Stomach (tissue), 8 donors: ENCODE measurements at regions not wholly inside any gene's neighbourhood (a gene's known extent, or its start where the extent isn't known, plus 50 kb on each side); places are given as distances from the start of the nearest gene placed in this dataset.

Source experiments
- DNase-seq, 2 donors: peaks; one replicate each; pipeline versions ENCODE4 v3.0.0 to v3.0.0-alpha.2; 2013 to 2019
- H3K27ac ChIP-seq, 5 donors: fragments of 200-600 bp in 4 of 5; sonication (generic) in 4 of 5; one replicate each; pipeline ENCODE4 v1.5.1; 2013 to 2019; ENCODE audit warnings: mild to moderate bottlenecking in 1 of 5, moderate library complexity in 1 of 5
- H3K27me3 ChIP-seq, 3 donors: fragments of 200-600 bp; sonication (generic); one replicate each; pipeline ENCODE4 v1.5.1; 2017 to 2019; ENCODE audit warnings: mixed run types in 1 of 3
- H3K36me3 ChIP-seq, 4 donors: fragments of 200-600 bp; sonication (generic); 1 replicate in 3 of 4; 2 replicates in 1 of 4; pipeline ENCODE4 v1.5.1; 2016 to 2019
- H3K4me1 ChIP-seq, 4 donors: fragments of 200-600 bp; sonication (generic); one replicate each; pipeline ENCODE4 v1.5.1; 2016 to 2019
- H3K4me3 ChIP-seq, 4 donors: fragments of 200-600 bp; sonication (generic) in 3 of 4; one replicate each; pipeline ENCODE4 v1.5.1; 2016 to 2019; ENCODE audit warnings: mild to moderate bottlenecking in 1 of 4
- H3K9me3 ChIP-seq, 4 donors: fragments of 200-600 bp; sonication (generic); one replicate each; pipeline ENCODE4 v1.5.1; 2016 to 2019
- EP300 ChIP-seq: sonication (generic); formaldehyde crosslinking; IDR thresholded peaks from one replicate; pipeline ENCODE4 v1.6.1; 2017; ENCODE audit warnings: antibody characterized with exemption
- POLR2A ChIP-seq, 4 donors: fragments of 450-650 bp; IDR thresholded peaks; one replicate each; pipeline ENCODE4 v1.6.1; 2016; ENCODE audit warnings: antibody characterized with exemption in 4 of 4, control low read depth in 2 of 4, mild to moderate bottlenecking in 1 of 4, moderate library complexity in 1 of 4
- POLR2AphosphoS5 ChIP-seq, 3 donors: sonication (generic); formaldehyde crosslinking; IDR thresholded peaks; one replicate each; pipeline ENCODE4 v1.6.1; 2016; ENCODE audit warnings: antibody characterized with exemption in 3 of 3
- WGBS, 5 donors: extraction: QIAGEN DNeasy Blood & Tissue Kit in 3 of 5; methylation state at CpG; one replicate each; pipeline versions ENCODE4 v1.1.5 to v1.1.7; 2013 to 2018; 5-methylcytosine and 5-hydroxymethylcytosine counted together
- intact Hi-C: fragments of 100-400 bp; cut with DNase I; formaldehyde crosslinking; loops from one replicate; pipeline ENCODE4 v1.15.1; 2023; ENCODE audit warnings: low total_unique reads
- TF ChIP-seq, protein P1 (sequence below), 7 experiments: fragments of 450-650 bp in 4 of 7; fragments of 200-600 bp in 3 of 7; sonication (generic) in 3 of 7; IDR thresholded peaks; one replicate each; pipeline ENCODE4 v1.5.1; 2016 to 2019; ENCODE audit warnings: antibody characterized with exemption in 7 of 7, control low read depth in 2 of 7, mild to moderate bottlenecking in 1 of 7
- donor health status: healthy with polysubstance abuse.
- donor health status: Bipolar disorder and iron deficiency.
- donor health status: healthy.

DNA sequence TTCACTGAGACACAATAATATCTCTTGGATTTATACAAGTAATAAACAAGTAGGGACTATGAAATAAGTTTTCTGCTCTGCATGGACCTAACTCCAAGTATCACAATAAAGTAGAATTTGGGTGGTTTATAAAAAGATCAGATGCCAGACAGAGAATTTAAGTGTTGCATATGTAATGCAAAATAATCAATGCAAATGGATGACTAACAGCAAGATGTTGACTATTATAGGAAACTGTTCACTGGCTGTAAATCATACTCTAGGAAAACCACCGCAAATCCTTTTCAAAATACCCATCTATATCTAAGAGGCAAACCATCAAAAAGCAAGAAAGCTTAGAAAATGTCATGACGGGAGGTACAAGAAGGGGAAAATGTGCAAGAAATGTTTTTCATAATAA is 539.8 kb upstream of the FAM174A start:
- H3K27me3 ChIP-seq: no peaks in the 10 kb centered on the region
- H3K4me1 ChIP-seq: no peaks in the 10 kb centered on the region
- H3K27ac ChIP-seq: no peak overlapping the region
- no peaks in the 10 kb centered on the region for H3K36me3 ChIP-seq
- WGBS, 5 donors: 82 to 92% (median 90%) methylated on average over 2 of the region's 2 CpGs
- DNase-seq: no peak
- no peak overlapping the region for H3K4me3 ChIP-seq
- intact Hi-C loops: no loop called here
- H3K9me3 ChIP-seq: no peaks in the 10 kb centered on the region
- TF ChIP-seq, protein P1, sequence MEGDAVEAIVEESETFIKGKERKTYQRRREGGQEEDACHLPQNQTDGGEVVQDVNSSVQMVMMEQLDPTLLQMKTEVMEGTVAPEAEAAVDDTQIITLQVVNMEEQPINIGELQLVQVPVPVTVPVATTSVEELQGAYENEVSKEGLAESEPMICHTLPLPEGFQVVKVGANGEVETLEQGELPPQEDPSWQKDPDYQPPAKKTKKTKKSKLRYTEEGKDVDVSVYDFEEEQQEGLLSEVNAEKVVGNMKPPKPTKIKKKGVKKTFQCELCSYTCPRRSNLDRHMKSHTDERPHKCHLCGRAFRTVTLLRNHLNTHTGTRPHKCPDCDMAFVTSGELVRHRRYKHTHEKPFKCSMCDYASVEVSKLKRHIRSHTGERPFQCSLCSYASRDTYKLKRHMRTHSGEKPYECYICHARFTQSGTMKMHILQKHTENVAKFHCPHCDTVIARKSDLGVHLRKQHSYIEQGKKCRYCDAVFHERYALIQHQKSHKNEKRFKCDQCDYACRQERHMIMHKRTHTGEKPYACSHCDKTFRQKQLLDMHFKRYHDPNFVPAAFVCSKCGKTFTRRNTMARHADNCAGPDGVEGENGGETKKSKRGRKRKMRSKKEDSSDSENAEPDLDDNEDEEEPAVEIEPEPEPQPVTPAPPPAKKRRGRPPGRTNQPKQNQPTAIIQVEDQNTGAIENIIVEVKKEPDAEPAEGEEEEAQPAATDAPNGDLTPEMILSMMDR (IDR thresholded peaks at IDR 0.05): no peak
- TF ChIP-seq POLR2A (IDR thresholded peaks at IDR 0.05) (no peak), POLR2AphosphoS5 (IDR thresholded peaks at IDR 0.05) (no peak), EP300 (no peak)

DNA sequence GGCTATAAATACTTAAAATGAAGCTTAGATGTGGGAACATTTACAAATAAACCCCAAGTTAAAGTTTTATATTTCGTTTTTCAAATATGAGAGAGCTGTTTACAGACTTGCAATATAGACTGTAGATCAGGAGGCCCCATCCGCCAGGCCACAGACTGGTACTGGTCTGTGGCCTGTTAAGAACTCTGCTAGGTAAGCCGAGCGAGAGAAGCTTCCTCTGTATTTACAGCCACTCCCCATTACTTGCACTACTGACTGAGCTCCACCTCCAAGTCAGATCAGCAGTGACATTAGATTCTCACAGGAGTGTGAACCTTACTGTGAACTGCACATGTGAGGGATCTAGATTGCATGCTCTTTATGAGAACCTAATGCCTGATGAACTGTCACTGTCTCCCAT is 561.4 kb upstream of the FAM174A start:
- Histone ChIP-seq H3K36me3 (no peaks in the 10 kb centered on the region), H3K4me1 (no peaks in the 10 kb centered on the region), H3K27ac (no peak overlapping the region), H3K4me3 (no peak overlapping the region), H3K9me3 (no peaks in the 10 kb centered on the region), H3K27me3 (no peaks in the 10 kb centered on the region)
- TF ChIP-seq POLR2AphosphoS5 (IDR thresholded peaks at IDR 0.05) (no peak), POLR2A (IDR thresholded peaks at IDR 0.05) (no peak)
- 46 to 55% (median 46%) methylated on average over 4 of the region's 4 CpGs for WGBS, 5 donors
- intact Hi-C loops: no loop called here
- no peak for DNase-seq

DNA sequence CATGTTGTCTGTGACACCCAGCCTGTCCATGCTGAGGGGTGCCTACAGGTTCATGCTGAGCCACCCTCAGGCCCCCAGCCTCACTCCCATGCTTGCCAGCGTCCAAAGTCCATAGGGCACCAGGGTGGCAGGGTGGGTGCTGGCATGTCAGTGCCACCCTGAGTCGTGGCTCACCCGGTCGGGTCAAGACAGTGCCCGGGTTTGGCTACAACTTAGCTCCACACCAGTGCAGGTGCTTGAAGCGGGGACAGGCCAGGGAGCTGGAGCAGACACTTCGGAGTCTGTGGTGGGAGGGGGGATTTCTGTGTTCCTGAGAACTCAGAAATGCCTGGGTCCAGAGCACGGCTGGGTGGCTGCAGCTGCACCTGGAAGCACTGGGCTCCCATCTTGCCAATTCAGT is 579.2 kb upstream of the FAM174A start:
- intact Hi-C loops: no loop called here
- H3K4me1 ChIP-seq: no peaks in the 10 kb centered on the region
- no peaks in the 10 kb centered on the region for H3K27me3 ChIP-seq
- no peaks in the 10 kb centered on the region for H3K36me3 ChIP-seq
- no peak for TF ChIP-seq POLR2AphosphoS5 (IDR thresholded peaks at IDR 0.05)
- no peak for TF ChIP-seq EP300
- TF ChIP-seq, protein P1 (IDR thresholded peaks at IDR 0.05): no peak
- no peak for TF ChIP-seq POLR2A (IDR thresholded peaks at IDR 0.05)
- H3K9me3 ChIP-seq: no peaks in the 10 kb centered on the region
- H3K4me3 ChIP-seq: no peak overlapping the region
- 75 to 91% (median 87%) methylated on average over 7 to 8 of the region's 8 CpGs for WGBS, 5 donors
- no peak for DNase-seq
- H3K27ac ChIP-seq: no peak overlapping the region

DNA sequence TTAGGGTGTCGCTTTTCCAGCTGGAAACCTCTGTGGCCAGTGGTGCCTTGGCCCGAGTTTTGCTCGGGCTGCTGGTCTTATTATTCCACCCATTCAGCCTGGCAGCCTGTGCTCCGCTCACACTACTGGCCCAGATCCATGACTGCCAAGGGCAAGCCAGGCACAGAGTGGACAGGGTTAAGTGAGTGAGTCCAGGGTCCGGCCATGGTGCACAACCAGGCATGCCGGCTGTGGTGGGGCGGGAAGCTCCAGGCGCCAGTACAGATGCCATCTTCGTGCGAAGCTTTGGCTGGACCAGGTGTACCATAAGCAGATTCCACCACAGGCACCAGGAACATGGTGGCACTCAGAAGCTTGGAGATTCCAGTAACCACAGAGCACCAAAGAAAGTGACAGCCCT is 580.2 kb upstream of the FAM174A start:
- Histone ChIP-seq H3K27me3 (no peaks in the 10 kb centered on the region), H3K36me3 (no peaks in the 10 kb centered on the region), H3K9me3 (no peaks in the 10 kb centered on the region), H3K4me3 (no peak overlapping the region), H3K27ac (no peak overlapping the region), H3K4me1 (no peaks in the 10 kb centered on the region)
- no peak for TF ChIP-seq POLR2A (IDR thresholded peaks at IDR 0.05)
- no peak for DNase-seq
- intact Hi-C loops: no loop called here
- WGBS, 5 donors: 86 to 96% (median 94%) methylated on average over 9 to 10 of the region's 10 CpGs

DNA sequence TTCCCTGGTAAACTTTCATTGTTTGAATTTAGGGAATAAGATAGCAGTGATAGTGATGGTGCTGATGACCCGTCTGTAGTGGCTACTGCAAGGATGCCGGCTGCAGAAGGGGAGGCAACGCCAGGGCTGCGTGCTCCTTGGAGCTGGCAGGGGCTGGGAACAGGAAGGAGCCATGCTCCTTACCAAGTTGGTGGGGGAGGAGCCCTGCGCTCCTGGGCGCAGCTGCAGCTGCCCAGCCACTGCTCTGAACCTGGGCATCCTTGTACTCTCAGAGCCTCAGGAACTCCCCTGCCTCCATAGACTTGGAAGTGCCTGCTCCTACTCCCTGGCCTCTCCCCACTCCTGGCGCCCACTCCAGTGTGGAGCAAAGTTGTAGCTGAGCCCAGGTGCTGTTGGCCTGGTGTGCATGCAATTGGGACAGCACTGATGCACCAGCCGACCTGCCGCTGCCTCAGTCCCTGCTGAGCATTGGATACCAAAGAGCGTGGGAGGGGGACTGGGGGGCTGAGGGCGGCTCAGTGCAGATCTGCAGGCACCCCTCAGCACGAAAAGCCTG is 585.1 kb upstream of the FAM174A start:
- Histone ChIP-seq H3K27ac (no peak overlapping the region), H3K36me3 (no peaks in the 10 kb centered on the region), H3K4me3 (no peak overlapping the region), H3K9me3 (no peaks in the 10 kb centered on the region), H3K27me3 (no peaks in the 10 kb centered on the region), H3K4me1 (no peaks in the 10 kb centered on the region)
- DNase-seq: no peak
- no peak for TF ChIP-seq EP300
- no peak for TF ChIP-seq POLR2A (IDR thresholded peaks at IDR 0.05)
- no peak for TF ChIP-seq POLR2AphosphoS5 (IDR thresholded peaks at IDR 0.05)
- TF ChIP-seq, protein P1 (IDR thresholded peaks at IDR 0.05): no peak
- intact Hi-C loops: no loop called here
- 84 to 92% (median 86%) methylated on average over 8 to 12 of the region's 12 CpGs for WGBS, 5 donors
